Left ventricle myocardium inferior (tissue), 1 donor: ENCODE measurements at regions not wholly inside any gene's neighbourhood (a gene's known extent, or its start where the extent isn't known, plus 50 kb on each side); places are given as distances from the start of the nearest gene placed in this dataset.

Experiments used
- DNase-seq: peaks from one replicate; pipeline ENCODE4 v3.0.0-alpha.2; 2020
- H3K27ac ChIP-seq: fragments of 200-600 bp; replicated peaks from 2 replicates; pipeline ENCODE4 v1.8.0; 2021
- H3K27me3 ChIP-seq: fragments of 200-600 bp; 2 replicates; pipeline ENCODE4 v1.8.0; 2021; ENCODE audit warnings: low read depth
- H3K36me3 ChIP-seq: fragments of 200-600 bp; 2 replicates; pipeline ENCODE4 v1.8.0; 2021
- H3K4me1 ChIP-seq: fragments of 200-600 bp; 2 replicates; pipeline ENCODE4 v1.8.0; 2021
- H3K4me3 ChIP-seq: fragments of 200-600 bp; 2 replicates; pipeline ENCODE4 v1.8.0; 2021; ENCODE audit warnings: mild to moderate bottlenecking, moderate library complexity
- H3K9me3 ChIP-seq: fragments of 200-600 bp; replicated peaks from 2 replicates; pipeline ENCODE4 v1.8.0; 2021
- CTCF ChIP-seq: fragments of 200-600 bp; IDR thresholded peaks from 2 replicates; pipeline ENCODE4 v1.8.0; 2021; ENCODE audit warnings: antibody characterized with exemption, mild to moderate bottlenecking, borderline replicate concordance
- intact Hi-C: fragments of 100-400 bp; cut with micrococcal nuclease; formaldehyde crosslinking; loops from one replicate; pipeline ENCODE4 v1.11.0; 2022
- donor health status: DM: no; HTN: yes; CAD: no; lungs with severe emphysema.

- no peaks in the 10 kb centered on the region for H3K36me3 ChIP-seq
- TF ChIP-seq CTCF = no peak
- DNase-seq = no peak
- H3K27me3 ChIP-seq = no peaks in the 10 kb centered on the region
- H3K9me3 ChIP-seq = peaks cover 34% of the 10 kb centered on the region
- H3K4me1 ChIP-seq = no peaks in the 10 kb centered on the region
- intact Hi-C loops = no loop called here
- no peak overlapping the region for H3K27ac ChIP-seq
- H3K4me3 ChIP-seq = no peak overlapping the region
Measured at GRCh38 chr9:16085167-16085726, 532.4 kb downstream of the CCDC171 start.

GRCh38 chr9:16090907-16091629 is 538.2 kb downstream of the CCDC171 start:
- no peak overlapping the region for H3K4me3 ChIP-seq
- TF ChIP-seq CTCF = no peak
- H3K27ac ChIP-seq = no peak overlapping the region
- H3K36me3 ChIP-seq = no peaks in the 10 kb centered on the region
- peaks cover 11% of the 10 kb centered on the region for H3K4me1 ChIP-seq
- DNase-seq = no peak
- peaks cover 34% of the 10 kb centered on the region for H3K9me3 ChIP-seq
- no peaks in the 10 kb centered on the region for H3K27me3 ChIP-seq
- intact Hi-C loops = no loop called here

- Histone ChIP-seq H3K36me3 (no peaks in the 10 kb centered on the region), H3K9me3 (peaks cover 23% of the 10 kb centered on the region), H3K4me3 (peak overlapping the region; percentile 9), H3K27me3 (no peaks in the 10 kb centered on the region), H3K4me1 (peaks cover 11% of the 10 kb centered on the region), H3K27ac (peak overlapping the region; percentile 12)
- DNase-seq = peak; percentile 34
- intact Hi-C loops = no loop called here
- TF ChIP-seq CTCF = no peak
Measured at GRCh38 chr9:16092142-16093091, 539.6 kb downstream of the CCDC171 start.

GRCh38 chr9:16098306-16098705 is 545.5 kb downstream of the CCDC171 start:
- DNase-seq = no peak
- no peaks in the 10 kb centered on the region for H3K9me3 ChIP-seq
- peaks cover 9% of the 10 kb centered on the region for H3K27me3 ChIP-seq
- H3K36me3 ChIP-seq = no peaks in the 10 kb centered on the region
- peaks cover 19% of the 10 kb centered on the region for H3K4me1 ChIP-seq
- H3K4me3 ChIP-seq = no peak overlapping the region
- no peak for TF ChIP-seq CTCF
- intact Hi-C loops = no loop called here
- no peak overlapping the region for H3K27ac ChIP-seq

GRCh38 chr9:16099732-16100536 is 547.1 kb downstream of the CCDC171 start:
- Histone ChIP-seq H3K4me1 (peaks cover 19% of the 10 kb centered on the region), H3K9me3 (no peaks in the 10 kb centered on the region), H3K27ac (peak overlapping the region; percentile 74), H3K36me3 (no peaks in the 10 kb centered on the region), H3K27me3 (peaks cover 9% of the 10 kb centered on the region), H3K4me3 (no peak overlapping the region)
- intact Hi-C loops = no loop called here
- TF ChIP-seq CTCF = no peak
- DNase-seq = no peak
